MM.1S (cell line): ENCODE measurements at regions not wholly inside any gene's neighbourhood (a gene's known extent, or its start where the extent isn't known, plus 50 kb on each side); places are given as distances from the start of the nearest gene placed in this dataset.

Source experiments
- DNase-seq: peaks from one replicate; pipeline ENCODE4 v3.0.0-alpha.2; 2015
- H2AFZ ChIP-seq: fragments of 300-600 bp; sonication (generic); 2 replicates; pipeline ENCODE4 v1.6.0; 2016; ENCODE audit warnings: antibody characterized with exemption, low read length
- H3F3A ChIP-seq: fragments of 300-600 bp; sonication (generic); 2 replicates; pipeline ENCODE4 v1.6.1; 2016; ENCODE audit warnings: mild to moderate bottlenecking, antibody characterized with exemption, low read length, moderate library complexity, mixed read lengths; ENCODE audit not compliant: insufficient read depth
- H3K27ac ChIP-seq: fragments of 300-600 bp; sonication (generic); 2 replicates; pipeline ENCODE4 v1.5.1; 2016; ENCODE audit warnings: mild to moderate bottlenecking, low read length
- H3K27me3 ChIP-seq: fragments of 300-600 bp; sonication (generic); replicated peaks from 2 replicates; pipeline ENCODE4 v1.6.0; 2016; ENCODE audit warnings: low read length; ENCODE audit not compliant: insufficient read depth
- H3K36me3 ChIP-seq: fragments of 300-600 bp; sonication (generic); replicated peaks from 2 replicates; pipeline ENCODE4 v1.6.1; 2016; ENCODE audit warnings: mild to moderate bottlenecking, low read length, mixed read lengths; ENCODE audit not compliant: insufficient read depth
- H3K4me1 ChIP-seq: fragments of 300-600 bp; sonication (generic); 2 replicates; pipeline ENCODE4 v1.6.1; 2016; ENCODE audit warnings: low read length, mixed read lengths
- H3K4me2 ChIP-seq: fragments of 300-600 bp; sonication (generic); 2 replicates; pipeline ENCODE4 v1.6.0; 2016; ENCODE audit warnings: low read depth, low read length
- H3K4me3 ChIP-seq: fragments of 300-600 bp; sonication (generic); 2 replicates; pipeline ENCODE4 v1.5.1; 2016; ENCODE audit warnings: low read length, mixed read lengths
- H3K79me2 ChIP-seq: fragments of 300-600 bp; sonication (generic); 2 replicates; pipeline ENCODE4 v1.6.1; 2016; ENCODE audit warnings: mixed run types, low read length, mixed read lengths
- H3K9ac ChIP-seq: fragments of 300-600 bp; sonication (generic); 2 replicates; pipeline ENCODE4 v1.6.1; 2016; ENCODE audit warnings: low read length, mixed read lengths
- H3K9me2 ChIP-seq: fragments of 300-600 bp; sonication (generic); replicated peaks from 2 replicates; pipeline ENCODE4 v1.6.1; 2016; ENCODE audit warnings: mild to moderate bottlenecking, low read length, mixed read lengths; ENCODE audit not compliant: insufficient read depth
- H3K9me3 ChIP-seq: fragments of 300-600 bp; sonication (generic); replicated peaks from 2 replicates; pipeline ENCODE4 v1.6.1; 2016; ENCODE audit warnings: mild to moderate bottlenecking, low read length, mixed read lengths; ENCODE audit not compliant: insufficient read depth
- H4K20me1 ChIP-seq: fragments of 300-600 bp; sonication (generic); 2 replicates; pipeline ENCODE4 v1.6.1; 2016; ENCODE audit warnings: mild to moderate bottlenecking, low read length, moderate library complexity, mixed read lengths; ENCODE audit not compliant: insufficient read depth
- CTCF ChIP-seq: fragments of 300-600 bp; sonication (generic); IDR thresholded peaks from 2 replicates; pipeline ENCODE4 v1.5.1; 2016; ENCODE audit warnings: antibody characterized with exemption, low read length, mixed read lengths
- EZH2 ChIP-seq: fragments of 300-600 bp; sonication (generic); optimal IDR thresholded peaks from 2 replicates; pipeline ENCODE3; 2017; ENCODE audit warnings: low read depth, mild to moderate bottlenecking, antibody characterized with exemption, low read length, mixed read lengths
- EZH2phosphoT487 ChIP-seq: fragments of 300-600 bp; sonication (generic); IDR thresholded peaks from 2 replicates; pipeline ENCODE4 v1.6.1; 2018; ENCODE audit warnings: antibody characterized with exemption, low read length

- Histone ChIP-seq H3K79me2 (no peaks in the 10 kb centered on the region), H3K36me3 (no peaks in the 10 kb centered on the region), H3K27ac (no peak overlapping the region), H2AFZ (no peak overlapping the region), H3K27me3 (no peaks in the 10 kb centered on the region), H3K9ac (no peak overlapping the region), H4K20me1 (no peaks in the 10 kb centered on the region), H3K4me1 (no peaks in the 10 kb centered on the region), H3K9me3 (no peaks in the 10 kb centered on the region), H3F3A (no peaks in the 10 kb centered on the region), H3K4me3 (no peak overlapping the region), H3K4me2 (no peak overlapping the region), H3K9me2 (no peaks in the 10 kb centered on the region)
- DNase-seq: no peak
- TF ChIP-seq EZH2phosphoT487: no peak
- TF ChIP-seq CTCF: no peak
- TF ChIP-seq EZH2: no peak
These were observed 153.9 kb upstream of the SETMAR start for GRCh38 chr3:4149296-4149695.

- no peaks in the 10 kb centered on the region for H3K79me2 ChIP-seq
- H3K4me2 ChIP-seq: no peak overlapping the region
- no peaks in the 10 kb centered on the region for H3K4me1 ChIP-seq
- no peak for DNase-seq
- no peaks in the 10 kb centered on the region for H3K36me3 ChIP-seq
- H3K27me3 ChIP-seq: no peaks in the 10 kb centered on the region
- no peaks in the 10 kb centered on the region for H3K9me2 ChIP-seq
- TF ChIP-seq CTCF (no peak), EZH2phosphoT487 (no peak), EZH2 (no peak)
- no peak overlapping the region for H3K27ac ChIP-seq
- no peaks in the 10 kb centered on the region for H4K20me1 ChIP-seq
- no peaks in the 10 kb centered on the region for H3F3A ChIP-seq
- H3K4me3 ChIP-seq: no peak overlapping the region
- H3K9ac ChIP-seq: no peak overlapping the region
- H3K9me3 ChIP-seq: no peaks in the 10 kb centered on the region
- no peak overlapping the region for H2AFZ ChIP-seq
These were observed 152.4 kb upstream of the SETMAR start for GRCh38 chr3:4150816-4151215.

GRCh38 chr3:4151859-4152258 is 151.3 kb upstream of the SETMAR start:
- Histone ChIP-seq H3K27ac (no peak overlapping the region), H4K20me1 (no peaks in the 10 kb centered on the region), H3K79me2 (no peaks in the 10 kb centered on the region), H3K4me1 (no peaks in the 10 kb centered on the region), H3K36me3 (no peaks in the 10 kb centered on the region), H3K9ac (no peak overlapping the region), H3K9me3 (no peaks in the 10 kb centered on the region), H3K9me2 (no peaks in the 10 kb centered on the region), H3F3A (no peaks in the 10 kb centered on the region), H3K4me3 (no peak overlapping the region), H3K4me2 (no peak overlapping the region), H3K27me3 (no peaks in the 10 kb centered on the region), H2AFZ (no peak overlapping the region)
- no peak for DNase-seq
- TF ChIP-seq EZH2 (no peak), EZH2phosphoT487 (no peak), CTCF (no peak)
